ENCODE measurements at regions not wholly inside any gene's neighbourhood (a gene's known extent, or its start where the extent isn't known, plus 50 kb on each side); places are given as distances from the start of the nearest gene placed in this dataset.

GRCh38 chr12:82634495-82635258 is 52.0 kb upstream of the TMTC2 start:
- peak; percentile 40 for DNase-seq

DNA sequence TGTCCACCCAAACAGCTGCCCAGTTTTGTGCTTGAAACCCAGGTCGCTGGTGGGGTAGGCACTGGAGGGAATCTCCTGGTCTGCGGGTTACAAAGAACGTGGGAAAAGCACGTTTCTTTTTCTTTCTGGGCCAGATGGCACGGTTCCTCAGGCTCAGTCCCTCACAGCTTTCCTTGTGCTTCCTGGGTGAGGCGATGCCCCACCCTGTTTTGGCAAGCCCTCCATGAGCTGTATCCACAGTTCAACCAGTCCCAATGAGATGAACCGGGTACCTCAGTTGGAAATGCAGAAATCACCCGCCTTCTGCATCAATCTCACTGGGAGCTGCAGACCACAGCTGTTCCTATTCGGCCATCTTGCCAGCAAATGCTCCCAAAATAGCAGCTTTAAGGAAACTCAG is 51.4 kb upstream of the TMTC2 start:
- DNase-seq: peak; percentile 36
